Thymus (tissue), 11 donors: ENCODE measurements at regions not wholly inside any gene's neighbourhood (a gene's known extent, or its start where the extent isn't known, plus 50 kb on each side); places are given as distances from the start of the nearest gene placed in this dataset.
"Not testable (repeated sequence)": the region's sequence is repeated elsewhere in the genome, so short reads cannot be mapped to it uniquely, and the experiment has no call there.

Source experiments
- DNase-seq, 9 donors: peaks; one replicate each; pipeline ENCODE4 v3.0.0-alpha.2; 2013; ENCODE audit warnings: low spot score in 9 of 9, low read depth in 6 of 9, missing footprints in 1 of 9
- H3K27ac ChIP-seq, 2 donors: one replicate each; pipeline ENCODE4 v1.5.1; 2013; ENCODE audit warnings: control low read depth in 1 of 2, low read depth in 1 of 2, low read length in 1 of 2, mild to moderate bottlenecking in 1 of 2, moderate library complexity in 1 of 2
- H3K27me3 ChIP-seq, 2 donors: one replicate each; pipeline ENCODE4 v1.5.1; 2013; ENCODE audit warnings: low read length in 1 of 2; ENCODE audit not compliant: control insufficient read depth in 2 of 2, insufficient read depth in 1 of 2
- H3K36me3 ChIP-seq, 2 donors: one replicate each; pipeline ENCODE4 v1.5.1; 2013; ENCODE audit warnings: low read length in 1 of 2, mild to moderate bottlenecking in 1 of 2, moderate library complexity in 1 of 2; ENCODE audit not compliant: control insufficient read depth in 2 of 2, insufficient read depth in 2 of 2
- H3K4me1 ChIP-seq, 2 donors: one replicate each; pipeline ENCODE4 v1.5.1; 2013; ENCODE audit warnings: low read length in 2 of 2; ENCODE audit not compliant: control insufficient read depth in 2 of 2, insufficient read depth in 2 of 2
- H3K4me3 ChIP-seq, 2 donors: one replicate each; pipeline ENCODE4 v1.5.1; 2013; ENCODE audit warnings: low read length in 2 of 2, control low read depth in 1 of 2, mild to moderate bottlenecking in 1 of 2
- H3K9me3 ChIP-seq, 2 donors: one replicate each; pipeline ENCODE4 v1.5.1; 2013; ENCODE audit warnings: low read length in 1 of 2, mild to moderate bottlenecking in 1 of 2; ENCODE audit not compliant: control insufficient read depth in 2 of 2, insufficient read depth in 1 of 2
- WGBS: extraction: QIAGEN DNeasy Blood & Tissue Kit; methylation state at CpG from one replicate; pipeline ENCODE4 v1.1.7; 2013; 5-methylcytosine and 5-hydroxymethylcytosine counted together
- donor health status: healthy.

DNA sequence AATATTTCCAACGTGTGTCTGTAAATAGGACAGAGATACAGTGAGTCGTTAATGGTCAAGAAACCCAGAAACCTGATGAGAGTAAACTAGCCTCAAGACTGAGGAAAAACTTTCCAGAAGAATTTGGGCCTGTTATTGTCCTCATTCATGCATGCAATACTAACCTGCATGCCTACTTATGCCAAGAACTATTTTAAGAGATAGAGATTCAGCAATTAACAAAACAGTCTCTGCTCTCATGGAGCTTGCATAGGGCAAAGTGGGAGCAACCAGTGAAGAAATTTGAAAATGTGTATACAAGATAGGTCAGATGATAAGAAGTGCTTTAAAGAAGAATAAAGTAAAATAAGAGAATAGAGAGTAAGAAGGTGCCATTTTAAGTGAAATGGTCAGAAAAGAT is 66.1 kb upstream of the FRG1 start:
- DNase-seq, result no peak
- Histone ChIP-seq H3K27ac (no peak overlapping the region), H3K9me3 (no peaks in the 10 kb centered on the region), H3K4me1 (no peaks in the 10 kb centered on the region), H3K36me3 (no peaks in the 10 kb centered on the region), H3K27me3 (no peaks in the 10 kb centered on the region), H3K4me3 (no peak overlapping the region)
- 91% methylated on average over 2 of the region's 2 CpGs for WGBS

DNA sequence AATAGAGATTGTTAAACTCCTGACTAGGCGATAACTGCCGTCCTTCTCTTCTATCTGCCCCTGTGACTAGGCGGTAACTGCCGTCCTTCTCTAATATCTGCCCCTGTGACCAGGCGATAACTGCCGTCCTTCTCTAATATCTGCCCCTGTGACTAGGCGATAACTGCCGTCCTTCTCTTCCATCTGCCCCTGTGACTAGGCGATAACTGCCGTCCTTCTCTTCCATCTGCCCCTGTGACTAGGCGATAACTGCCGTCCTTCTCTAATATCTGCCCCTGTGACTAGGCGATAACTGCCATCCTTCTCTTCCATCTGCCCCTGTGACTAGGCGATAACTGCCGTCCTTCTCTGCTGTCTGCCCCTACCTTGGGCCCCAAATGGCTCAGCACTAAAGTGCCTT is 59.5 kb upstream of the FRG1 start:
- 95% methylated on average over 15 of the region's 15 CpGs for WGBS
- not testable (repeated sequence) for H3K36me3 ChIP-seq, H3K4me3 ChIP-seq, H3K9me3 ChIP-seq, H3K4me1 ChIP-seq, H3K27me3 ChIP-seq, H3K27ac ChIP-seq
- DNase-seq, result peak in 5 of 9 donors; percentile 1 to 15 (median 8)

DNA sequence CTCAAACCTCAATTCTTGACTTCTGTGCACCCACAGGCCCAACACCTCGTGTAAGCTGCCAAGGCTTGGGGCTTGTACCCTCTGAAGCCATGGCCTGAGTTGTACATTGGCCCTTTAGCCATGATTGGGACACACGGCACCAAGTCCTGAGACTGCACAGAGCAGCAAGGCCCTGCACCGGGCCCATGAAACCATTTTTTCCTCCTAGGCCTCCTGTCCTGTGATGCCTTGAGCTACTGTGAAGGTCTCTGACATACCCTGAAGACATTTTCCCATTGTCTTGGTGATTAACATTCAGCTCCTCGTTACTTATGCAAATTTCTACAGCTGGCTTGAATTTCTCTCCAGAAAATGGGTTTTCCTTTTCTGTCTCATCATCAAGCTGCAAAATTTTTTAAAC is 52.3 kb upstream of the FRG1 start:
- WGBS, result 82% methylated on average over 4 of the region's 4 CpGs
- H3K4me3 ChIP-seq, H3K27me3 ChIP-seq, H3K9me3 ChIP-seq, H3K4me1 ChIP-seq, H3K36me3 ChIP-seq, H3K27ac ChIP-seq, DNase-seq: not testable (repeated sequence)
